ENCODE measurements at regions not wholly inside any gene's neighbourhood (a gene's known extent, or its start where the extent isn't known, plus 50 kb on each side); places are given as distances from the start of the nearest gene placed in this dataset.

- Histone ChIP-seq H3K27ac (ENCODE audit: insufficient read depth, low read length) (no peak overlapping the region), H4K20me1 (ENCODE audit: control insufficient read depth, extremely low read depth, insufficient read depth, low read length) (no peaks in the 10 kb centered on the region), H3K4me3 (replicated peaks in 1 of 4; ENCODE audit: control extremely low read depth in 1 of 4, insufficient read depth in 1 of 4, low read depth in 3 of 4, low read length in 4 of 4) (no peak overlapping the region), H3K36me3 (ENCODE audit: control insufficient read depth, insufficient read depth, low read length) (no peaks in the 10 kb centered on the region), H3K79me2 (ENCODE audit: control insufficient read depth, insufficient read depth, low read length) (no peaks in the 10 kb centered on the region), H3K27me3 (ENCODE audit: control insufficient read depth, insufficient read depth, low read length) (no peaks in the 10 kb centered on the region), H3K9ac (ENCODE audit: insufficient read depth, low read length) (no peak overlapping the region), H2AFZ (ENCODE audit: low read length) (no peak overlapping the region), H3K9me3 (ENCODE audit: control insufficient read depth, insufficient read depth, low read depth, low read length) (no peaks in the 10 kb centered on the region), H3K4me2 (ENCODE audit: extremely low read depth, insufficient read depth, low read length) (no peak overlapping the region), H3K4me1 (ENCODE audit: control insufficient read depth, extremely low read depth, insufficient read depth, low read length) (peaks cover 2% of the 10 kb centered on the region)
- TF ChIP-seq EZH2 (IDR thresholded peaks at IDR 0.05; ENCODE audit: low read length, missing control alignments) = no peak
- TF ChIP-seq CTCF (conservative IDR thresholded peaks at IDR 0.05 in 1 of 2, IDR thresholded peaks at IDR 0.05 in 1 of 2; ENCODE audit: low read depth in 1 of 2, low read length in 2 of 2) = no peak
- no peak for DNase-seq (ENCODE audit: low read depth in 2 of 2)
These were observed 118.9 kb upstream of the IGF1R start for GRCh38 chr15:98529205-98530145.

GRCh38 chr15:98530570-98530969 lies 117.8 kb upstream of the IGF1R start:
- Histone ChIP-seq H3K4me3 (replicated peaks in 1 of 4; ENCODE audit: control extremely low read depth in 1 of 4, insufficient read depth in 1 of 4, low read depth in 3 of 4, low read length in 4 of 4) (no peak overlapping the region), H3K79me2 (ENCODE audit: control insufficient read depth, insufficient read depth, low read length) (no peaks in the 10 kb centered on the region)

DNA sequence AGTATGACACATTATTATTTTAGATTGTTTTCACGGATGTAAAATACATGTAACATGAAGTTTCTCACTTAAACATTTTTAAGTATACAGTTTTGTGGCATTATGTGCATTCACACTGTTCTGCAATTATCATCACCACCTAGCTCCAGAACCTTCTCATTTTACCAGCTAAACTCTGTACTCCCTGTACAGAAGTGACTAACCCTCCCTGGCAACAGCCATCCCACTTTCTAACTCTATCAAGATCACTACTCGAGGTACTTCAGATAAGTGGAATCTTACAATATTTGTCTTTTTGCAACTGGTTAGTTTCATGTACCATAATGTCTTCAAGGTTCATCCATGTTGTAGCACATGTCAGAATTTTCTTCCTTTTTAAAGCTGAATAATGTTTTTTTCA lies 116.3 kb upstream of the IGF1R start:
- no peaks in the 10 kb centered on the region for H3K9me3 ChIP-seq (ENCODE audit: control insufficient read depth, insufficient read depth, low read depth, low read length)
- H3K4me2 ChIP-seq (ENCODE audit: extremely low read depth, insufficient read depth, low read length) = no peak overlapping the region
- H3K4me1 ChIP-seq (ENCODE audit: control insufficient read depth, extremely low read depth, insufficient read depth, low read length) = no peaks in the 10 kb centered on the region
- H3K27ac ChIP-seq (ENCODE audit: insufficient read depth, low read length) = no peak overlapping the region
- no peak overlapping the region for H3K9ac ChIP-seq (ENCODE audit: insufficient read depth, low read length)
- H3K36me3 ChIP-seq (ENCODE audit: control insufficient read depth, insufficient read depth, low read length) = no peaks in the 10 kb centered on the region
- no peaks in the 10 kb centered on the region for H3K27me3 ChIP-seq (ENCODE audit: control insufficient read depth, insufficient read depth, low read length)
- TF ChIP-seq CTCF (conservative IDR thresholded peaks at IDR 0.05 in 1 of 2, IDR thresholded peaks at IDR 0.05 in 1 of 2; ENCODE audit: low read depth in 1 of 2, low read length in 2 of 2) = no peak
- no peak for TF ChIP-seq EZH2 (IDR thresholded peaks at IDR 0.05; ENCODE audit: low read length, missing control alignments)
- H2AFZ ChIP-seq (ENCODE audit: low read length) = no peak overlapping the region
- no peaks in the 10 kb centered on the region for H4K20me1 ChIP-seq (ENCODE audit: control insufficient read depth, extremely low read depth, insufficient read depth, low read length)
- no peak overlapping the region for H3K4me3 ChIP-seq (replicated peaks in 1 of 4; ENCODE audit: control extremely low read depth in 1 of 4, insufficient read depth in 1 of 4, low read depth in 3 of 4, low read length in 4 of 4)
- no peak for DNase-seq (ENCODE audit: low read depth in 2 of 2)
- H3K79me2 ChIP-seq (ENCODE audit: control insufficient read depth, insufficient read depth, low read length) = no peaks in the 10 kb centered on the region

More at GRCh38 chr15:98530570-98530969, 117.8 kb upstream of the IGF1R start:
- Histone ChIP-seq H3K36me3 (ENCODE audit: control insufficient read depth, insufficient read depth, low read length) (no peaks in the 10 kb centered on the region), H3K9ac (ENCODE audit: insufficient read depth, low read length) (no peak overlapping the region), H3K4me2 (ENCODE audit: extremely low read depth, insufficient read depth, low read length) (no peak overlapping the region), H2AFZ (ENCODE audit: low read length) (no peak overlapping the region), H3K9me3 (ENCODE audit: control insufficient read depth, insufficient read depth, low read depth, low read length) (no peaks in the 10 kb centered on the region), H4K20me1 (ENCODE audit: control insufficient read depth, extremely low read depth, insufficient read depth, low read length) (no peaks in the 10 kb centered on the region), H3K27ac (ENCODE audit: insufficient read depth, low read length) (no peak overlapping the region), H3K4me1 (ENCODE audit: control insufficient read depth, extremely low read depth, insufficient read depth, low read length) (no peaks in the 10 kb centered on the region), H3K27me3 (ENCODE audit: control insufficient read depth, insufficient read depth, low read length) (no peaks in the 10 kb centered on the region)
- TF ChIP-seq CTCF (conservative IDR thresholded peaks at IDR 0.05 in 1 of 2, IDR thresholded peaks at IDR 0.05 in 1 of 2; ENCODE audit: low read depth in 1 of 2, low read length in 2 of 2) (no peak), EZH2 (IDR thresholded peaks at IDR 0.05; ENCODE audit: low read length, missing control alignments) (no peak)
- no peak for DNase-seq (ENCODE audit: low read depth in 2 of 2)
